Right hindlimb (tissue), 1 donor: ENCODE measurements at regions not wholly inside any gene's neighbourhood (a gene's known extent, or its start where the extent isn't known, plus 50 kb on each side); places are given as distances from the start of the nearest gene placed in this dataset.

Experiments
- DNase-seq: peaks from one replicate; pipeline ENCODE4 v3.0.0-alpha.2; 2018

- no peak for DNase-seq
Measured at GRCh38 chr3:46112984-46113383, 85.7 kb upstream of the XCR1 start.

- DNase-seq: no peak
Measured at GRCh38 chr3:46112296-46112695, 85.0 kb upstream of the XCR1 start.

DNA sequence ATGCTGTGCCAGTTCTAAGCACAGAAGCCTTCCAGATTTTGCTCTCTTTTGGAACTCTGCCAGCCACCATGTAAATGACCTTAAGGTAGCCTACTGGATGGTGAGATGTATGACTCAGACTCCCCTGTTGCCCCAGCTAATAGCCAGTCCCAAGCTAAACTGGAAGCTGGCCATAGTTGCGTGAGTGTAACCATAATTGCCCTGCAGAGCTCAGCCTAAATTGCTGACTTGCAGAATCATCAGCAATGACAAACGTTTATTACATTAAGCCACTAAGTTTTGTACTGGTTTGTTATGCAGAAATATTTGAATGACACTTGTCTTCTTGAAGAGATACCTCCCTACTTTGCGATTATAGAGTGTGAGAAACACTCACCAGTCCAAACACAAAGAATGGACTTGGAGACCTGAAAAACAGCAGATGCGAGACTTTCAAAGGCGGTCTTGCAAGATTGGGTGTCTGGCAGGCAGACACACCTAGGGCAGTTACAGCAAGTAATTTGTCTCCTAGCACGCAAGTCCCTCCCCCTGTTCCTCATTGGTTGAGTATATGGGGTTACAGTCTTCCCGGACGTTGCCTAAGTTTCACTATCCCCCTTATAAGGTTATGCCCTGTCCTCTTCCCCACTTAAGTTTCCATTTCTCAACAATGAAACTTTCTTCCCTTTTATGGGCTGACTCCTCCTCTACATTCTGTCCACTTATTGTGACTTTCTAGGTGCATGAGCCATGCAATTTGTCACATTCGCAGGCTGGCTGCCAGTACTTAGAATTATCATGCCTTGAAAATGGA is 83.6 kb upstream of the XCR1 start:
- peak; percentile 28 for DNase-seq

GRCh38 chr3:46107682-46108081 is 80.4 kb upstream of the XCR1 start:
- DNase-seq: no peak

DNA sequence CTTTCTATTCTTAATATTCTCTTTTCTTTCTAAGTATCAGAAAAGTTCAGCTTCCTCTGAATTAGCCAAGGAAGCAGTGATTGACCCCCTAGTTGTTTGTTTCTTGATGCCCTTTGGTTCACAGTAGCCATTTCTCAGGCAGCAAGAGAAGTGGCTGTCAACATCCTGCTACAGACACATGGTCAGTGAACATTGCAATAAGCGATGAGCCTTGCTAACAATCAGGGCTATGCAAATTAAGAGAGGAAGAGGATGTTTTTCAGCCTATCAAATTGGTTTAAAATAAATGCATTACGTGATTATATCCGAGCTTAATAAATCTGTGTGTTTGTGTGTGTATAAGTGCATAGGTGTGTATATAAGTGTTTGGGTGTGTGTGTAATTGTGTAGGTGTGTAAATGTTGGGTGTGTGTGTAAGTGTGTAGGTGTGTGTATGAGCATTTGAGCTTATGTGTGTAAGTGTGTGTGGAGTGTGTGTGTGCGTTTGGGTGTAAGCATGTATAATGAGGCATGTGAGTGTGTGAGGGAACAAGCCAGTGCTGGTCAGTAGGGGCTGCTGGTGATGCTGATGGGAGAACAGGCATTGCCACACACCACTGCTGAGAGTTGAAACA is 78.1 kb upstream of the XCR1 start:
- DNase-seq: no peak

GRCh38 chr3:46104706-46105105 is 77.4 kb upstream of the XCR1 start:
- no peak for DNase-seq

- no peak for DNase-seq
Measured at GRCh38 chr3:46102780-46103130, 75.5 kb upstream of the XCR1 start.

DNA sequence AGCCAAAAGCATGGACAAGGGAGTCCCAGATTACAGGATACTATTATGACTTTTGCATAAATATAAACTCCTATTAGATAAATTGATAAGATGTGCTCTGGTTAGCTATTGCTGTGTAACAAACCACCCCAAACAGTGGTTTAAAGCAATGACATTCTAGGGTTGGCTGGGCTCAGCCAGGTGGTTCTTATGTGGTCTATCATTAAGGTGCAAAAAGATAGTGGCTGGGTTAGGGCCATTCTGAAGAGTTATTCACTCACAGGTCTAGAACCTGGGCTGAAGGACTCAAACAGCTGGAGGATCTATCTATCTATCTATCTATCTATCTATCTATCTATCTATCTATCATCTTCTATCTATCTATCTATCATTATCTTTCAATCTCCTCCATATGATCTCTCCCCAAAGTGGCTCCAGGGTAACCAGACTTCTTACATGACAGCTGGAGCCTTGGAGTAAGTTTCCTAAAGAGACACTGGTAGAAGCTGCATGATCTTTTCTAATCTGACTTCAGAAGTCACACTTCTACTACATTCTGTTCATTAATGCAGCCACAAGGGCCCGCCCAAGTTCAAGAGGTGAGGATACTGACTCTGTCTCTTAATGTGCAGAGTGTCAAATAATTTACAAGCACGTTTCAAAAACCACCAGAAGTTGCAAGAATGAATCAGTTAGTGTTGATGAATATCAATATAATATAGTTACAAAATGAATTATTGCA is 74.9 kb upstream of the XCR1 start:
- DNase-seq: no peak

GRCh38 chr3:46100812-46101211 is 73.5 kb upstream of the XCR1 start:
- no peak for DNase-seq

DNA sequence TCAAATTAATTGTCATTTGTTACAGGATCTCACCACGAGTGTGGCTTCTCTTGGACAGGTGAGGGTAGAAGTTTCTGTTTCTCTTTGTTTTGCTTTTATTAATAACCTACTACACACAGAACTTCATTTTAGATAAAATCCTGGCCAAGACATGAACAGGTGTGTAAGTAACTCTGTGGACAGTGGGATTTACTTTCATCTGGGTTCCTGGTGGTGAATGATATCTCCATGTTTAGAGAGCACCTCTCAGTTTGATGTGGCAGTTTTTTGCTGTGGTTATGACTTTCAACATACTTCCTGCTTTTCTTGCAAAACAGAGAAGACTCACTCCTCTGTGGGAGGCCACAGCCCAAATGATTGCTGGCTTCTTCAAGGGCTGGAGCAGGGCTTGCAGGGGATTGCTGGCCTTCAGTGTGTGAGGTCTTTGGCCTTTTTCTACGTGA is 71.1 kb upstream of the XCR1 start:
- DNase-seq: no peak

GRCh38 chr3:46097691-46098241 is 70.5 kb upstream of the XCR1 start:
- DNase-seq: no peak

DNA sequence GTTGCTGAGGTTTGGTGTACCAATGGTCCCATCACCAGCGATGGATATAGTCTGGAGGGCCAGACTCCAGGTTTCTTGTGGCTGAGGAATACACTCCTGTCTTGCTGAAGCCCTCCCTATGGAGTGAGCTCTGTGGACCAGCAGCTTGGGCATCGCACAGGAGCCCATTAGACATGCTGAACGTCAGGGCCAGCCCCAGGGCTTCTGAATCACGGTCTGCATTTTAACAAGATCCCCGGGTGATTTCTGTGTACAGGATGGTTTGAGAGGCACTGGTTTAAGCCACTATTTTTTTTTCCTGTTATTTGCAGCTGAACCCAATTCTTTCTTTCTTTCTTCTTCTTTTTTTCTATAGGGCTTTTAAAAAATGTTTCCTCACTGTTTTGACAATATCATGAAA is 69.5 kb upstream of the XCR1 start:
- DNase-seq: no peak

GRCh38 chr3:46096336-46096735 is 69.1 kb upstream of the XCR1 start:
- no peak for DNase-seq

- no peak for DNase-seq
Measured at GRCh38 chr3:46095307-46095706, 68.0 kb upstream of the XCR1 start.

- no peak for DNase-seq
Measured at GRCh38 chr3:46094506-46094905, 67.2 kb upstream of the XCR1 start.

DNA sequence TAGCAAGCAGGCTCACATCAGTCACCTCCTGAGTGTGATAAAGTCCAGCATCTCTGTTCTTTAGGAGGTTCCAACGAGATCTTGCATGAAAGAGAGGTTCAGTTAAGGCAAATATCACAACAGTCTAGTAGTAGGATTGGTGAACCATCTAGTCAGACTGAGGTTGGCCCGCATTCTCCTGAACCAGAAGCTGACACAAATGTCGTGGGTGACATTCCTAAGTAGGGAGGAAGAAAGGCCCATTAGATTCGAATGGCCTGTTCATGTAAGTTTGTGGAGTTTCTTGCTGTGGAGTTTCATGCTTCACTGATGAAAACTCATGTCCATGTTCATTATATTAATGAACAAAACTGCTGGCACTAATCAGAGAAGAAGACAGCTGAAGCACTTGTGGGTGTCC is 66.7 kb upstream of the XCR1 start:
- DNase-seq: no peak

DNA sequence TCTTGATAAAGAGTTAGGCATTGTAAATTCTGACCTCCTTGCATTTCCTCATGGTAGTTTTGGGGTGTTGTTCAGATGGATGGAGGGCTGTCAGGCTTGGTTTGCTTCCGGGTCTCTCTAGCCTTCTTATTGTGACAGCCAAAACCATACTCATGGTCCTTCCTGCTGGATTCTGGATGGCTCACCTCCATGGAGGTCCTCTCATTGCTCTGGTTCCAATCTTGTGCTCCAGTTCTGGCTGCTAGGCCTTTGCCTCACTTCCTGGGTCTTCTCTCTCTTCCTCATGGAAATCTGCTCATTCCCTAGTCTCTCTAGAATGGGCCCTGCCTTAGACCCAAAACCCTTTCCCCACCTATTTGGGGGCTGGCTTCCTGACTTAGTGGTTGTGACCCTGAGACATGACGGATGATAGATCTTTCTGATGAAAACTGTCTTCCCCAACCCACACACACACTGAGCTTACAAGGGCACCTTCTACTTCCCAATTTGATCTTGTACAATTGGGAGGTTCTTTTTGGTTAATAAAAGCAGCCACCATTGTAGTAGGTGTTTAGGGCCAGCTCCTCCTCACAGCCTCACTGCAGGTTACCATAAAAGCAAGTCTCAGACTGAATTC is 66.2 kb upstream of the XCR1 start:
- DNase-seq: no peak

- DNase-seq: no peak
Measured at GRCh38 chr3:46092702-46093080, 65.4 kb upstream of the XCR1 start.

GRCh38 chr3:46091741-46092701 is 64.7 kb upstream of the XCR1 start:
- no peak for DNase-seq

GRCh38 chr3:46091046-46091445 is 63.8 kb upstream of the XCR1 start:
- no peak for DNase-seq

DNA sequence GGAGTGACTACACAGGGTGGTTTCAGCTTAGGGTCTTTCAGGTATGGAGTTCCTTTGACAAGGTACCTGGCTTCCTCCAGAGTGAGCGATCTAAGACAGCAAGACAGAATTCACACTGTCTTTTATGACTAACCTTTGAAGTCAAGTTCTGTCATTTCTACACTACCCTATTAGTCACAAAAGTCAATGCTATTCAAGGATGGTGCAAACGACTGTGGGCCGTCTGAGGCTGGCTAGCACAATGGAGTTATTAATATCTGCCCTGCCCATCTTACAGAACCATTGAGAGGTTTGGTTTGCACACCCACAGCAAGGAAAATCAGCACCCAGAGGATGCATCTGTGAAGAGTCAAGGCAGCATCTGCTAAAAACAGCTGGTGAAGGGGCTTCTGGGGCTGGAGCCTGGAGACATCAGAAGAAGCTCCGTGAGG is 62.9 kb upstream of the XCR1 start:
- DNase-seq: no peak
